ENCODE measurements at regions not wholly inside any gene's neighbourhood (a gene's known extent, or its start where the extent isn't known, plus 50 kb on each side); places are given as distances from the start of the nearest gene placed in this dataset.

DNA sequence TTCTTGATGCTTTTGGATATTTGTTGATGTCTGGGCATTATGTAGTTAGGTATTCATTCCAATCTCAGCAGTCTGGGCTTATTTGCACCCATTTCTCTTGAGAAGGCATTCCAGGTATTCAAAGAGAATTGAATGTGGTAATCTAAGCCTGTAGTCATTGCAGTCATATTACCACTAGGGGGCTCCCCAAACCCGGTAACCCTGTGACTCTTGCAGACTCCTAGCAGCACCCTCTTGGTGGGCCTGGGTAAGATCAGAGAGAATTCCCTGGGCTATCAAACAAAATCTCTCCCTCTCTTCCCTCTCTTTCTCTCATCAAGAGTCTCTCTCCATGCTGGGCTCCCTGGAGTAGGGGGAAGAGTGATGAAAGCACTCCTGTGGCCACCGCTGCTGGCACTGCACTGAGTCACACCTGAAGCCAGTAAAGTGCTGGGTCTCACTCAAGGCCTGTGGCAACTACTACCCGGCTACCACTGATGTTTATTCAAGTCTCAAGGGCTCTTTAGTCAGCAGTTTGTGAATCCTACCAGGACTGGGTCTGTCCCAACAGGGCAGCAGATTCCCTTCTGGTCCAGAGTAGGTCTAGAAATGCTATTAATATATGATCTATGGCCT lies 187.7 kb upstream of the NUDT10 start:
- Histone ChIP-seq H2AFZ (ENCODE audit: low read depth, low read length, severe bottlenecking) (no peak overlapping the region), H3K9me3 (ENCODE audit: insufficient read depth, low read length) (no peaks in the 10 kb centered on the region), H3K9ac (ENCODE audit: low read length) (no peak overlapping the region), H3K9me2 (replicated peaks; ENCODE audit: insufficient read depth, low read length) (no peaks in the 10 kb centered on the region), H3K4me3 (ENCODE audit: insufficient read depth, low read length, poor library complexity, severe bottlenecking) (no peak overlapping the region), H3K27me3 (ENCODE audit: low read length) (no peaks in the 10 kb centered on the region), H3K79me2 (ENCODE audit: insufficient read depth, low read length) (no peaks in the 10 kb centered on the region), H4K20me1 (ENCODE audit: low read depth, low read length) (no peaks in the 10 kb centered on the region), H3K27ac (ENCODE audit: low read depth, low read length) (no peak overlapping the region), H3F3A (ENCODE audit: insufficient read depth) (no peaks in the 10 kb centered on the region), H3K4me2 (ENCODE audit: low read depth, low read length, poor library complexity, severe bottlenecking) (no peak overlapping the region), H3K36me3 (ENCODE audit: low read length) (no peaks in the 10 kb centered on the region)
- TF ChIP-seq, protein P1, sequence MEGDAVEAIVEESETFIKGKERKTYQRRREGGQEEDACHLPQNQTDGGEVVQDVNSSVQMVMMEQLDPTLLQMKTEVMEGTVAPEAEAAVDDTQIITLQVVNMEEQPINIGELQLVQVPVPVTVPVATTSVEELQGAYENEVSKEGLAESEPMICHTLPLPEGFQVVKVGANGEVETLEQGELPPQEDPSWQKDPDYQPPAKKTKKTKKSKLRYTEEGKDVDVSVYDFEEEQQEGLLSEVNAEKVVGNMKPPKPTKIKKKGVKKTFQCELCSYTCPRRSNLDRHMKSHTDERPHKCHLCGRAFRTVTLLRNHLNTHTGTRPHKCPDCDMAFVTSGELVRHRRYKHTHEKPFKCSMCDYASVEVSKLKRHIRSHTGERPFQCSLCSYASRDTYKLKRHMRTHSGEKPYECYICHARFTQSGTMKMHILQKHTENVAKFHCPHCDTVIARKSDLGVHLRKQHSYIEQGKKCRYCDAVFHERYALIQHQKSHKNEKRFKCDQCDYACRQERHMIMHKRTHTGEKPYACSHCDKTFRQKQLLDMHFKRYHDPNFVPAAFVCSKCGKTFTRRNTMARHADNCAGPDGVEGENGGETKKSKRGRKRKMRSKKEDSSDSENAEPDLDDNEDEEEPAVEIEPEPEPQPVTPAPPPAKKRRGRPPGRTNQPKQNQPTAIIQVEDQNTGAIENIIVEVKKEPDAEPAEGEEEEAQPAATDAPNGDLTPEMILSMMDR (IDR thresholded peaks at IDR 0.05; ENCODE audit: insufficient read depth, low read length, poor library complexity, severe bottlenecking), result no peak
- no peak for TF ChIP-seq EZH2phosphoT487 (conservative IDR thresholded peaks at IDR 0.05; ENCODE audit: low read length)

GRCh38 chrX:51148848-51149247 lies 183.8 kb upstream of the NUDT10 start:
- TF ChIP-seq EZH2phosphoT487 (conservative IDR thresholded peaks at IDR 0.05; ENCODE audit: low read length), result no peak
- TF ChIP-seq, protein P1 (IDR thresholded peaks at IDR 0.05; ENCODE audit: insufficient read depth, low read length, poor library complexity, severe bottlenecking), result no peak
- no peak overlapping the region for H3K4me2 ChIP-seq (ENCODE audit: low read depth, low read length, poor library complexity, severe bottlenecking)
- H3K9ac ChIP-seq (ENCODE audit: low read length), result no peak overlapping the region
- H3K27ac ChIP-seq (ENCODE audit: low read depth, low read length), result no peak overlapping the region
- no peaks in the 10 kb centered on the region for H4K20me1 ChIP-seq (ENCODE audit: low read depth, low read length)
- H3K9me3 ChIP-seq (ENCODE audit: insufficient read depth, low read length), result no peaks in the 10 kb centered on the region
- H3F3A ChIP-seq (ENCODE audit: insufficient read depth), result no peaks in the 10 kb centered on the region
- H3K9me2 ChIP-seq (replicated peaks; ENCODE audit: insufficient read depth, low read length), result no peaks in the 10 kb centered on the region
- no peaks in the 10 kb centered on the region for H3K79me2 ChIP-seq (ENCODE audit: insufficient read depth, low read length)
- no peaks in the 10 kb centered on the region for H3K36me3 ChIP-seq (ENCODE audit: low read length)
- H2AFZ ChIP-seq (ENCODE audit: low read depth, low read length, severe bottlenecking), result no peak overlapping the region
- H3K4me3 ChIP-seq (ENCODE audit: insufficient read depth, low read length, poor library complexity, severe bottlenecking), result no peak overlapping the region
- H3K27me3 ChIP-seq (ENCODE audit: low read length), result no peaks in the 10 kb centered on the region

- Histone ChIP-seq H3F3A (ENCODE audit: insufficient read depth) (no peaks in the 10 kb centered on the region), H3K79me2 (ENCODE audit: insufficient read depth, low read length) (no peaks in the 10 kb centered on the region), H3K4me3 (ENCODE audit: insufficient read depth, low read length, poor library complexity, severe bottlenecking) (no peak overlapping the region), H3K9me2 (replicated peaks; ENCODE audit: insufficient read depth, low read length) (no peaks in the 10 kb centered on the region), H3K4me2 (ENCODE audit: low read depth, low read length, poor library complexity, severe bottlenecking) (no peak overlapping the region), H4K20me1 (ENCODE audit: low read depth, low read length) (no peaks in the 10 kb centered on the region), H3K9me3 (ENCODE audit: insufficient read depth, low read length) (no peaks in the 10 kb centered on the region), H3K27me3 (ENCODE audit: low read length) (no peaks in the 10 kb centered on the region), H3K9ac (ENCODE audit: low read length) (no peak overlapping the region), H3K27ac (ENCODE audit: low read depth, low read length) (no peak overlapping the region), H3K36me3 (ENCODE audit: low read length) (no peaks in the 10 kb centered on the region), H2AFZ (ENCODE audit: low read depth, low read length, severe bottlenecking) (no peak overlapping the region)
- TF ChIP-seq, protein P1 (IDR thresholded peaks at IDR 0.05; ENCODE audit: insufficient read depth, low read length, poor library complexity, severe bottlenecking), result no peak
- no peak for TF ChIP-seq EZH2phosphoT487 (conservative IDR thresholded peaks at IDR 0.05; ENCODE audit: low read length)
Measured at GRCh38 chrX:51151734-51152133, 180.9 kb upstream of the NUDT10 start.

Measured in SU-DHL-6 (cell line).